Spleen (tissue), 7 donors: ENCODE measurements at regions not wholly inside any gene's neighbourhood (a gene's known extent, or its start where the extent isn't known, plus 50 kb on each side); places are given as distances from the start of the nearest gene placed in this dataset.

ENCODE experiments used
- CTCF ChIP-seq, 11 experiments: fragments of 200-600 bp in 7 of 11; fragments of 450-650 bp in 4 of 11; sonication (generic) in 4 of 11; IDR thresholded peaks in 8 of 11; conservative IDR thresholded peaks in 3 of 11; 1 replicate in 7 of 11; 2 replicates in 4 of 11; pipeline versions ENCODE4 v1.4.0 to v1.8.0; 2016 to 2021; ENCODE audit warnings: antibody characterized with exemption in 11 of 11, inconsistent platforms in 4 of 11, mild to moderate bottlenecking in 1 of 11
- POLR2AphosphoS5 ChIP-seq, 3 donors: sonication (generic); formaldehyde crosslinking; IDR thresholded peaks; one replicate each; pipeline ENCODE4 v1.5.1; 2017; ENCODE audit warnings: antibody characterized with exemption in 3 of 3
- donor health status: DM: no; HTN: no; CAD: no; lungs with moderate emphysema.
- donor health status: DM: no; HTN: no; CAD: no.
- donor health status: DM: no; HTN: no; CAD: no.

- no peak for TF ChIP-seq CTCF (IDR thresholded peaks at IDR 0.05 in 8 of 11, conservative IDR thresholded peaks at IDR 0.05 in 3 of 11)
- no peak for TF ChIP-seq POLR2AphosphoS5 (IDR thresholded peaks at IDR 0.05)
Observed at GRCh38 chr12:20024194-20024593, 344.1 kb upstream of the PDE3A start.
